Epidermal melanocyte (primary cell): ENCODE measurements at regions not wholly inside any gene's neighbourhood (a gene's known extent, or its start where the extent isn't known, plus 50 kb on each side); places are given as distances from the start of the nearest gene placed in this dataset.

Experiments used
- DNase-seq: peaks from one replicate; pipeline ENCODE4 v3.0.0; 2011; ENCODE audit warnings: low spot score; ENCODE audit not compliant: insufficient read length

GRCh38 chr10:8229153-8229552 is 174.7 kb downstream of the GATA3 start:
- DNase-seq, result no peak

GRCh38 chr10:8230902-8231301 is 176.4 kb downstream of the GATA3 start:
- DNase-seq, result no peak

GRCh38 chr10:8233049-8233448 is 178.6 kb downstream of the GATA3 start:
- no peak for DNase-seq

- DNase-seq, result no peak
These were observed 179.4 kb downstream of the GATA3 start for GRCh38 chr10:8233832-8234259.

GRCh38 chr10:8235253-8236027 is 181.0 kb downstream of the GATA3 start:
- no peak for DNase-seq

- no peak for DNase-seq
These were observed 184.5 kb downstream of the GATA3 start for GRCh38 chr10:8238986-8239385.

- DNase-seq, result no peak
These were observed 186.4 kb downstream of the GATA3 start for GRCh38 chr10:8240861-8241260.

GRCh38 chr10:8242295-8242872 is 187.9 kb downstream of the GATA3 start:
- no peak for DNase-seq

GRCh38 chr10:8245131-8245813 is 190.8 kb downstream of the GATA3 start:
- no peak for DNase-seq

GRCh38 chr10:8245814-8246142 is 191.3 kb downstream of the GATA3 start:
- no peak for DNase-seq

- DNase-seq, result no peak
These were observed 192.1 kb downstream of the GATA3 start for GRCh38 chr10:8246548-8246947.

GRCh38 chr10:8247191-8247590 is 192.7 kb downstream of the GATA3 start:
- no peak for DNase-seq

- no peak for DNase-seq
These were observed 194.4 kb downstream of the GATA3 start for GRCh38 chr10:8248868-8249267.

- DNase-seq, result no peak
These were observed 199.9 kb downstream of the GATA3 start for GRCh38 chr10:8254350-8254749.

GRCh38 chr10:8255301-8255700 is 200.8 kb downstream of the GATA3 start:
- no peak for DNase-seq

- DNase-seq, result no peak
These were observed 206.2 kb downstream of the GATA3 start for GRCh38 chr10:8260645-8261044.

- no peak for DNase-seq
These were observed 207.8 kb downstream of the GATA3 start for GRCh38 chr10:8262317-8262716.

GRCh38 chr10:8269976-8270375 is 215.5 kb downstream of the GATA3 start:
- DNase-seq, result no peak

- no peak for DNase-seq
These were observed 218.4 kb downstream of the GATA3 start for GRCh38 chr10:8272794-8273425.

- no peak for DNase-seq
These were observed 219.3 kb downstream of the GATA3 start for GRCh38 chr10:8273749-8274148.

- no peak for DNase-seq
These were observed 221.4 kb downstream of the GATA3 start for GRCh38 chr10:8275911-8276310.

GRCh38 chr10:8278099-8278498 is 223.6 kb downstream of the GATA3 start:
- DNase-seq, result no peak
